Sigmoid colon (tissue), 4 donors: ENCODE measurements at regions not wholly inside any gene's neighbourhood (a gene's known extent, or its start where the extent isn't known, plus 50 kb on each side); places are given as distances from the start of the nearest gene placed in this dataset.

Experiments
- EP300 ChIP-seq, 4 donors: sonication (generic); formaldehyde crosslinking; IDR thresholded peaks; one replicate each; pipeline ENCODE4 v1.6.1; 2017; ENCODE audit warnings: antibody characterized with exemption in 4 of 4
- POLR2A ChIP-seq, 2 donors: fragments of 450-650 bp; IDR thresholded peaks; one replicate each; pipeline ENCODE4 v1.6.1; 2016; ENCODE audit warnings: antibody characterized with exemption in 2 of 2, mild to moderate bottlenecking in 2 of 2, moderate library complexity in 2 of 2
- TF ChIP-seq, protein P1 (sequence below), 4 experiments: fragments of 450-650 bp in 3 of 4; fragments of 200-600 bp in 1 of 4; IDR thresholded peaks; one replicate each; pipeline ENCODE4 v1.5.1; 2016 to 2019; ENCODE audit warnings: antibody characterized with exemption in 4 of 4, mild to moderate bottlenecking in 3 of 4, moderate library complexity in 2 of 4

DNA sequence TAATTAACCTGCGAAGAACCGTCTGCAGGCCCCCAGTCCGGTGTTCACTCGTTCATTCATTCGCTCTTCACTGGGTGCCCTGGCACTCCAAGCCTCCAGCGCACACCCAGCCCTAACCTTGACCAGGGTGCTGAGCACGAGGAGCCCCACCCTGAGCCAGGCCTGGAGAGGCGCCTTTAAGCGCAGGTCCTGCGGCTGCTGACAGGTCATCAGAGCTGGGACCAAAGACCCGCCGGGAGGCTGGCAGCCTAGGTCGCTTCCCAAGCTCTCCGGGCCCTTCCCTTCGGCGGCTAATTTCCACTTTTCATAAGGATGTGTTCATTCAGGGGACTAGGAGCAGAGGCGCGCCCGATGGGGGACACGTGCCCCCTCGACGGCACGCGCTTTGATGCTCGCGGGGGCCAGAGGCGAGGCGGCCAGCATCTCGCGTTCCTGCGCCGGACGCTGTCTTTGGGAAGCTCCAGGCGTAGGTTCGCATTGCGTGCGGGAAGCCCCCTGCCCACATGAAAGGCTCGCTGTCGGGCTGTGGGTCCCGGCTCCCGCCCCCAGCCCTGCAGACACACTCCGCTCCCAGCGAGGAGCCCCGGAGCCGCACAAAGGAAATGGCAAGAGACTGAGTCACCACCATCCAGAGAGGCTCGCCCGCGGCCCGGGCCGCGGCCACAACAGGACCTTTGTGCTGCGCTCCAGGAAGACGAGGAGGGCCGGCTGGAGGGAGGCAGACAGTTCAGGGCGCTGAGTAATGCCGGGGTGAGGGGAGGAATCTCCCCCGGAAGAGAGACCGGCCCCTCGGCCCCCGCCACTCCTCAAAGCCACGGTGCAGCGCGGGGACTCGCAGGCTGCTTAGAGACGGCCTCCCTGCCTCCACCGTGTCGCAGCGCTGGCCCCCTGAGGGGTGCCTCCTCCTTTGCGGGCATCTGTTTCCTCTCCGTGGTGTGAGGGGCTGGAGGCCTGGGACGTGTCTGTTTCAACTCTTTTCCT, 266.4 kb upstream of the HES1 start:
- TF ChIP-seq, protein P1, sequence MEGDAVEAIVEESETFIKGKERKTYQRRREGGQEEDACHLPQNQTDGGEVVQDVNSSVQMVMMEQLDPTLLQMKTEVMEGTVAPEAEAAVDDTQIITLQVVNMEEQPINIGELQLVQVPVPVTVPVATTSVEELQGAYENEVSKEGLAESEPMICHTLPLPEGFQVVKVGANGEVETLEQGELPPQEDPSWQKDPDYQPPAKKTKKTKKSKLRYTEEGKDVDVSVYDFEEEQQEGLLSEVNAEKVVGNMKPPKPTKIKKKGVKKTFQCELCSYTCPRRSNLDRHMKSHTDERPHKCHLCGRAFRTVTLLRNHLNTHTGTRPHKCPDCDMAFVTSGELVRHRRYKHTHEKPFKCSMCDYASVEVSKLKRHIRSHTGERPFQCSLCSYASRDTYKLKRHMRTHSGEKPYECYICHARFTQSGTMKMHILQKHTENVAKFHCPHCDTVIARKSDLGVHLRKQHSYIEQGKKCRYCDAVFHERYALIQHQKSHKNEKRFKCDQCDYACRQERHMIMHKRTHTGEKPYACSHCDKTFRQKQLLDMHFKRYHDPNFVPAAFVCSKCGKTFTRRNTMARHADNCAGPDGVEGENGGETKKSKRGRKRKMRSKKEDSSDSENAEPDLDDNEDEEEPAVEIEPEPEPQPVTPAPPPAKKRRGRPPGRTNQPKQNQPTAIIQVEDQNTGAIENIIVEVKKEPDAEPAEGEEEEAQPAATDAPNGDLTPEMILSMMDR (IDR thresholded peaks at IDR 0.05) = no peak
- no peak for TF ChIP-seq EP300 (IDR thresholded peaks at IDR 0.05)
- TF ChIP-seq POLR2A (IDR thresholded peaks at IDR 0.05) = no peak
